ENCODE measurements at regions not wholly inside any gene's neighbourhood (a gene's known extent, or its start where the extent isn't known, plus 50 kb on each side); places are given as distances from the start of the nearest gene placed in this dataset.

- no peaks in the 10 kb centered on the region for H3K9me1 ChIP-seq (ENCODE audit: control insufficient read depth, extremely low read depth, insufficient read depth, low read length)
- H3K27ac ChIP-seq (ENCODE audit: control insufficient read depth, insufficient read depth, low read length), result no peak overlapping the region
- no peak for TF ChIP-seq EZH2 (IDR thresholded peaks at IDR 0.05; ENCODE audit: low read length)
- no peak for TF ChIP-seq CTCF (optimal IDR thresholded peaks at IDR 0.05 in 1 of 3, IDR thresholded peaks at IDR 0.05 in 1 of 3, conservative IDR thresholded peaks at IDR 0.05 in 1 of 3; ENCODE audit: extremely low read depth in 1 of 3, insufficient read depth in 2 of 3, low read length in 3 of 3)
- no peaks in the 10 kb centered on the region for H3K9me3 ChIP-seq (ENCODE audit: control insufficient read depth, low read depth, low read length)
- H4K20me1 ChIP-seq (ENCODE audit: control insufficient read depth, extremely low read depth, insufficient read depth, low read length), result no peaks in the 10 kb centered on the region
- H3K4me2 ChIP-seq (ENCODE audit: control insufficient read depth, extremely low read depth, insufficient read depth, low read depth, low read length), result no peak overlapping the region
- no peaks in the 10 kb centered on the region for H3K4me1 ChIP-seq (ENCODE audit: control insufficient read depth, extremely low read depth, insufficient read depth, low read length)
- no peak overlapping the region for H3K4me3 ChIP-seq (ENCODE audit: control insufficient read depth in 2 of 3, extremely low read depth in 1 of 3, insufficient read depth in 2 of 3, low read depth in 1 of 3, low read length in 3 of 3)
- dilution Hi-C loops (cut with MboI; ENCODE audit: extremely low pct_ligation_motif_present, low sequenced_read_pairs), result no loop called here
- H3K27me3 ChIP-seq (ENCODE audit: control insufficient read depth, extremely low read depth, insufficient read depth, low read length), result no peaks in the 10 kb centered on the region
- H2AFZ ChIP-seq (ENCODE audit: control insufficient read depth, low read length), result no peak overlapping the region
- FAIRE-seq, result no peak
- no peaks in the 10 kb centered on the region for H3K79me2 ChIP-seq (ENCODE audit: control insufficient read depth, insufficient read depth, low read length)
- no peak for DNase-seq (ENCODE audit: low read depth, low spot score)
- no peaks in the 10 kb centered on the region for H3K36me3 ChIP-seq (ENCODE audit: control insufficient read depth in 2 of 2, extremely low read depth in 1 of 2, insufficient read depth in 2 of 2, low read length in 2 of 2)
- no peak overlapping the region for H3K9ac ChIP-seq (ENCODE audit: control insufficient read depth, extremely low read depth, insufficient read depth, low read length)
These were observed 1047.6 kb downstream of the TECRL start for GRCh38 chr4:63361628-63362027.

- Histone ChIP-seq H3K9ac (ENCODE audit: control insufficient read depth, extremely low read depth, insufficient read depth, low read length) (no peak overlapping the region), H3K27ac (ENCODE audit: control insufficient read depth, insufficient read depth, low read length) (no peak overlapping the region), H3K9me3 (ENCODE audit: control insufficient read depth, low read depth, low read length) (no peaks in the 10 kb centered on the region), H3K36me3 (ENCODE audit: control insufficient read depth in 2 of 2, extremely low read depth in 1 of 2, insufficient read depth in 2 of 2, low read length in 2 of 2) (no peaks in the 10 kb centered on the region), H2AFZ (ENCODE audit: control insufficient read depth, low read length) (no peak overlapping the region), H4K20me1 (ENCODE audit: control insufficient read depth, extremely low read depth, insufficient read depth, low read length) (no peaks in the 10 kb centered on the region), H3K9me1 (ENCODE audit: control insufficient read depth, extremely low read depth, insufficient read depth, low read length) (no peaks in the 10 kb centered on the region), H3K4me1 (ENCODE audit: control insufficient read depth, extremely low read depth, insufficient read depth, low read length) (no peaks in the 10 kb centered on the region), H3K4me2 (ENCODE audit: control insufficient read depth, extremely low read depth, insufficient read depth, low read depth, low read length) (no peak overlapping the region), H3K79me2 (ENCODE audit: control insufficient read depth, insufficient read depth, low read length) (no peaks in the 10 kb centered on the region), H3K27me3 (ENCODE audit: control insufficient read depth, extremely low read depth, insufficient read depth, low read length) (no peaks in the 10 kb centered on the region), H3K4me3 (ENCODE audit: control insufficient read depth in 2 of 3, extremely low read depth in 1 of 3, insufficient read depth in 2 of 3, low read depth in 1 of 3, low read length in 3 of 3) (no peak overlapping the region)
- no peak for FAIRE-seq
- TF ChIP-seq CTCF (optimal IDR thresholded peaks at IDR 0.05 in 1 of 3, IDR thresholded peaks at IDR 0.05 in 1 of 3, conservative IDR thresholded peaks at IDR 0.05 in 1 of 3; ENCODE audit: extremely low read depth in 1 of 3, insufficient read depth in 2 of 3, low read length in 3 of 3) (no peak), EZH2 (IDR thresholded peaks at IDR 0.05; ENCODE audit: low read length) (no peak)
- no peak for DNase-seq (ENCODE audit: low read depth, low spot score)
- dilution Hi-C loops (cut with MboI; ENCODE audit: extremely low pct_ligation_motif_present, low sequenced_read_pairs), result no loop called here
These were observed 1048.2 kb downstream of the TECRL start for GRCh38 chr4:63361066-63361465.

Data from keratinocyte (primary cell).